ENCODE measurements at regions not wholly inside any gene's neighbourhood (a gene's known extent, or its start where the extent isn't known, plus 50 kb on each side); places are given as distances from the start of the nearest gene placed in this dataset.

- TF ChIP-seq CTCF (IDR thresholded peaks at IDR 0.05) = no peak
- 58 to 66% methylated on average over 3 of the region's 3 CpGs for WGBS, 2 donors
- Histone ChIP-seq H3K9me3 (no peaks in the 10 kb centered on the region), H3K4me1 (peaks cover 0 to 4% (median 0%) of the 10 kb centered on the region in 9 donors), H3K27ac (no peak overlapping the region), H3K4me3 (no peak overlapping the region), H3K27me3 (peaks cover 0 to 3% (median 0%) of the 10 kb centered on the region in 7 donors), H3K36me3 (no peaks in the 10 kb centered on the region)
- intact Hi-C loops (cut with DNase I) = loop anchor here in 8 of 10 donors (5.0 to 10.0 kb wide), 9 partner anchors 306 to 1116 kb away; partner anchors contain the start of gene TEX48 (in 1 of the 8)
- no peak for DNase-seq
- ATAC-seq = peak in 2 of 8 donors; percentile 28 to 33
Measured at GRCh38 chr9:115520646-115521045, 402.7 kb upstream of the TNC start.

- intact Hi-C loops (cut with DNase I) = loop anchor here in 8 of 10 donors (5.0 to 10.0 kb wide), 9 partner anchors 308 to 1118 kb away; partner anchors contain the start of gene TEX48 (in 1 of the 8)
- WGBS, 2 donors = 71% methylated on average over 3 of the region's 3 CpGs
- H3K9me3 ChIP-seq = no peaks in the 10 kb centered on the region
Measured at GRCh38 chr9:115522912-115523311, 405.0 kb upstream of the TNC start.

GRCh38 chr9:115524453-115525059 lies 406.6 kb upstream of the TNC start:
- DNase-seq = peak in 1 of 2 donors; percentile 31
- TF ChIP-seq CTCF (IDR thresholded peaks at IDR 0.05) = peak; percentile 20 to 74 (median 61)
- peak in 6 of 8 donors; percentile 37 to 63 (median 48) for ATAC-seq
- Histone ChIP-seq H3K27me3 (peaks cover 0 to 5% (median 0%) of the 10 kb centered on the region in 7 donors), H3K9me3 (peaks cover 0 to 3% (median 0%) of the 10 kb centered on the region in 11 donors), H3K4me3 (no peak overlapping the region), H3K36me3 (no peaks in the 10 kb centered on the region), H3K4me1 (peaks cover 0 to 4% (median 0%) of the 10 kb centered on the region in 9 donors), H3K27ac (no peak overlapping the region)
- 9 to 17% methylated on average over 3 of the region's 3 CpGs for WGBS, 2 donors
- intact Hi-C loops (cut with DNase I) = loop anchor here in 8 of 10 donors (5.0 to 10.0 kb wide), 9 partner anchors 310 to 1120 kb away; partner anchors contain the start of gene TEX48 (in 1 of the 8)

More at GRCh38 chr9:115522912-115523311, 405.0 kb upstream of the TNC start:
- Histone ChIP-seq H3K4me3 (no peak overlapping the region), H3K4me1 (peaks cover 0 to 4% (median 0%) of the 10 kb centered on the region in 9 donors), H3K36me3 (no peaks in the 10 kb centered on the region), H3K27ac (no peak overlapping the region), H3K27me3 (peaks cover 0 to 5% (median 0%) of the 10 kb centered on the region in 7 donors)
- no peak for DNase-seq
- TF ChIP-seq CTCF (IDR thresholded peaks at IDR 0.05) = no peak
- no peak for ATAC-seq

GRCh38 chr9:115525111-115526058 lies 407.4 kb upstream of the TNC start:
- WGBS, 2 donors = 69 to 72% methylated on average over 7 of the region's 7 CpGs

More at GRCh38 chr9:115525111-115526058, 407.4 kb upstream of the TNC start:
- Histone ChIP-seq H3K4me3 (no peak overlapping the region), H3K27ac (no peak overlapping the region), H3K36me3 (no peaks in the 10 kb centered on the region), H3K4me1 (peaks cover 0 to 4% (median 0%) of the 10 kb centered on the region in 9 donors), H3K27me3 (peaks cover 0 to 5% (median 0%) of the 10 kb centered on the region in 7 donors), H3K9me3 (peaks cover 0 to 3% (median 0%) of the 10 kb centered on the region in 11 donors)
- ATAC-seq (no peak), DNase-seq (no peak)
- no peak for TF ChIP-seq CTCF (IDR thresholded peaks at IDR 0.05)
- intact Hi-C loops (cut with DNase I) = loop anchor here in 7 of 10 donors (10.0 kb wide), 7 partner anchors 311 to 1121 kb away; partner anchors contain the start of gene TEX48 (in 1 of the 7)
